Left lung (tissue), 4 donors: ENCODE measurements at regions not wholly inside any gene's neighbourhood (a gene's known extent, or its start where the extent isn't known, plus 50 kb on each side); places are given as distances from the start of the nearest gene placed in this dataset.

ENCODE experiments used
- ATAC-seq: fragments of 200-7000 bp; cut with Tn5 transposase; one replicate; pipeline ENCODE4 v1.9.1; 2020; ENCODE audit warnings: moderate library complexity
- DNase-seq, 4 donors: peaks; one replicate each; pipeline ENCODE4 v3.0.0-alpha.2; 2013 to 2020
- H3K27ac ChIP-seq, 2 donors: fragments of 200-600 bp; sonication (generic) in 1 of 2; one replicate each; pipeline versions ENCODE4 v1.5.0 to v1.8.0; 2020 to 2021
- H3K27me3 ChIP-seq, 2 donors: fragments of 200-600 bp; sonication (generic) in 1 of 2; one replicate each; pipeline versions ENCODE4 v1.5.0 to v1.8.0; 2020 to 2021
- H3K36me3 ChIP-seq, 2 donors: fragments of 200-600 bp; sonication (generic) in 1 of 2; one replicate each; pipeline versions ENCODE4 v1.5.0 to v1.8.0; 2020 to 2021
- H3K4me1 ChIP-seq, 2 donors: fragments of 200-600 bp; one replicate each; pipeline ENCODE4 v1.8.0; 2021
- H3K4me3 ChIP-seq, 2 donors: fragments of 200-600 bp; sonication (generic) in 1 of 2; one replicate each; pipeline versions ENCODE4 v1.5.0 to v1.8.0; 2020 to 2021; ENCODE audit warnings: mild to moderate bottlenecking in 1 of 2
- H3K9me3 ChIP-seq, 2 donors: fragments of 200-600 bp; sonication (generic) in 1 of 2; one replicate each; pipeline versions ENCODE4 v1.5.0 to v1.8.0; 2020 to 2021
- intact Hi-C, 2 donors: fragments of 100-400 bp; cut with DNase I; formaldehyde crosslinking; loops; one replicate each; pipeline versions ENCODE4 v1.11.2 to v1.14.2; 2022
- TF ChIP-seq, protein P1 (sequence below), 2 donors: fragments of 200-600 bp; sonication (generic) in 1 of 2; IDR thresholded peaks; one replicate each; pipeline versions ENCODE4 v1.5.0 to v1.8.0; 2021; ENCODE audit warnings: antibody characterized with exemption in 2 of 2
- donor health status: DM: no; HTN: yes; CAD: no.
- donor health status: DM: no; HTN: no; CAD: no.

- TF ChIP-seq, protein P1, sequence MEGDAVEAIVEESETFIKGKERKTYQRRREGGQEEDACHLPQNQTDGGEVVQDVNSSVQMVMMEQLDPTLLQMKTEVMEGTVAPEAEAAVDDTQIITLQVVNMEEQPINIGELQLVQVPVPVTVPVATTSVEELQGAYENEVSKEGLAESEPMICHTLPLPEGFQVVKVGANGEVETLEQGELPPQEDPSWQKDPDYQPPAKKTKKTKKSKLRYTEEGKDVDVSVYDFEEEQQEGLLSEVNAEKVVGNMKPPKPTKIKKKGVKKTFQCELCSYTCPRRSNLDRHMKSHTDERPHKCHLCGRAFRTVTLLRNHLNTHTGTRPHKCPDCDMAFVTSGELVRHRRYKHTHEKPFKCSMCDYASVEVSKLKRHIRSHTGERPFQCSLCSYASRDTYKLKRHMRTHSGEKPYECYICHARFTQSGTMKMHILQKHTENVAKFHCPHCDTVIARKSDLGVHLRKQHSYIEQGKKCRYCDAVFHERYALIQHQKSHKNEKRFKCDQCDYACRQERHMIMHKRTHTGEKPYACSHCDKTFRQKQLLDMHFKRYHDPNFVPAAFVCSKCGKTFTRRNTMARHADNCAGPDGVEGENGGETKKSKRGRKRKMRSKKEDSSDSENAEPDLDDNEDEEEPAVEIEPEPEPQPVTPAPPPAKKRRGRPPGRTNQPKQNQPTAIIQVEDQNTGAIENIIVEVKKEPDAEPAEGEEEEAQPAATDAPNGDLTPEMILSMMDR (IDR thresholded peaks at IDR 0.05) = no peak
Observed at GRCh38 chr1:101379950-101380349, 143.1 kb downstream of the S1PR1 start.

GRCh38 chr1:101382135-101382534, 145.3 kb downstream of the S1PR1 start:
- peaks cover 0 to 2% of the 10 kb centered on the region in 2 donors for H3K9me3 ChIP-seq
- intact Hi-C loops = no loop called here
- DNase-seq (no peak), ATAC-seq (peak; percentile 74)
- TF ChIP-seq, protein P1 (IDR thresholded peaks at IDR 0.05) = no peak
- H3K27me3 ChIP-seq = no peaks in the 10 kb centered on the region
- H3K4me1 ChIP-seq = no peaks in the 10 kb centered on the region
- H3K36me3 ChIP-seq = no peaks in the 10 kb centered on the region
- H3K27ac ChIP-seq = no peak overlapping the region
- no peak overlapping the region for H3K4me3 ChIP-seq

More at GRCh38 chr1:101379950-101380349, 143.1 kb downstream of the S1PR1 start:
- Histone ChIP-seq H3K4me3 (no peak overlapping the region), H3K4me1 (no peaks in the 10 kb centered on the region), H3K9me3 (no peaks in the 10 kb centered on the region), H3K27ac (no peak overlapping the region), H3K27me3 (no peaks in the 10 kb centered on the region), H3K36me3 (no peaks in the 10 kb centered on the region)
- DNase-seq = no peak
- intact Hi-C loops = no loop called here
- ATAC-seq = no peak

GRCh38 chr1:101388904-101389546, 152.2 kb downstream of the S1PR1 start:
- Histone ChIP-seq H3K36me3 (no peaks in the 10 kb centered on the region), H3K27ac (no peak overlapping the region), H3K27me3 (no peaks in the 10 kb centered on the region), H3K9me3 (peaks cover 0 to 2% of the 10 kb centered on the region in 2 donors), H3K4me3 (no peak overlapping the region), H3K4me1 (no peaks in the 10 kb centered on the region)
- peak; percentile 50 for ATAC-seq
- intact Hi-C loops = no loop called here
- DNase-seq = no peak
- TF ChIP-seq, protein P1 (IDR thresholded peaks at IDR 0.05) = no peak

DNA sequence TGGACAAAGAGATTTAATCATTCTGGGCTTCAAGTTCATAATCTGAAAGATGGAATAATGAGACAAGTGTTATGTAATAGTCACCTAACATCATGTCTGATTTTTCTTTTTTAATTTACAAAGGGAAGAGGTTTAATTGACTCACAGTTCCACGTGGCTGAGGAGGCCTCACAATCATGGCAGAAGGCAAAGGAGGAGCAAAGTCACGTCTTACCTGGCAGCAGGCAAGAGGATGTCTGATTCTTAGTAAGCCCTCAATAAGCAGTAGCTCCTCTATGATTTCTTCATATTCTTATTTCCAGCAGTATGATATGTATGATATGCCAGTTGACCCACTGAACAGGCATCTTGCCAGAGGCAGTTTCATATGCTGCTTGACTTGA, 152.7 kb downstream of the S1PR1 start:
- ATAC-seq (no peak), DNase-seq (no peak)
- TF ChIP-seq, protein P1 (IDR thresholded peaks at IDR 0.05) = no peak
- Histone ChIP-seq H3K4me1 (no peaks in the 10 kb centered on the region), H3K27ac (no peak overlapping the region), H3K27me3 (no peaks in the 10 kb centered on the region), H3K36me3 (no peaks in the 10 kb centered on the region), H3K4me3 (no peak overlapping the region), H3K9me3 (peaks cover 0 to 2% of the 10 kb centered on the region in 2 donors)
- intact Hi-C loops = no loop called here

DNA sequence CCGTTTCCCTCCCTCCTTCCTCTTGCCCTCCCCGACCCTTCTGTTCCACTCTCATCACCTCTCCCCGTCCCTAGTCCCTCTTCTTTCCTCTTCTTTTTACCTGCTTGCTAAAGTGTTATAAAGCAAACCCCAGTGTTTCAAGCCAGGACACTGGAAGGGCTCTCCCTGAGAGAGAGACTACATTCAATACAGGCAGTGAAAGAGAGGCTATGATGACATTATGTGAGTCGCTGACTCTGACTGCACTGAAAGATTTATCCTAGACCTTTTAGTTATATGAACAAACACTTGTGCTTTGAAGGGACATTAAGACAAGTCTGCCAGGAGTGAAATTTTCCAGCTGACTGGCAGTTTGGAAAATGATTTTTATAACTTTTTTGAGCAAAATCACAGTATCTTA, 155.7 kb downstream of the S1PR1 start:
- Histone ChIP-seq H3K9me3 (no peaks in the 10 kb centered on the region), H3K4me3 (no peak overlapping the region), H3K36me3 (no peaks in the 10 kb centered on the region), H3K27me3 (no peaks in the 10 kb centered on the region), H3K4me1 (no peaks in the 10 kb centered on the region), H3K27ac (no peak overlapping the region)
- TF ChIP-seq, protein P1 (IDR thresholded peaks at IDR 0.05) = no peak
- ATAC-seq (no peak), DNase-seq (no peak)
- intact Hi-C loops = no loop called here
